Mesenchymal stem cell (in vitro differentiated cells and primary cell): ENCODE measurements at regions not wholly inside any gene's neighbourhood (a gene's known extent, or its start where the extent isn't known, plus 50 kb on each side); places are given as distances from the start of the nearest gene placed in this dataset.
"Not testable (repeated sequence)": the region's sequence is repeated elsewhere in the genome, so short reads cannot be mapped to it uniquely, and the experiment has no call there.

Experiments
- DNase-seq: peaks from one replicate; pipeline ENCODE4 v3.0.0-alpha.2; 2013
- H2AFZ ChIP-seq: one replicate; pipeline ENCODE4 v1.6.1; 2013; ENCODE audit warnings: low read depth, mild to moderate bottlenecking, control low read depth, inconsistent platforms, low read length, moderate library complexity
- H2AK5ac ChIP-seq: 2 replicates; pipeline ENCODE4 v1.6.1; 2013; ENCODE audit warnings: low read length, moderate library complexity, mild to moderate bottlenecking, inconsistent platforms; ENCODE audit not compliant: severe bottlenecking
- H2BK120ac ChIP-seq: one replicate; pipeline ENCODE4 v1.6.1; 2013; ENCODE audit warnings: low read depth, mild to moderate bottlenecking, inconsistent platforms, low read length, moderate library complexity
- H2BK12ac ChIP-seq, 2 experiments: one replicate each; pipeline ENCODE4 v1.6.1; 2013; ENCODE audit warnings: inconsistent platforms in 2 of 2, low read length in 2 of 2, mild to moderate bottlenecking in 2 of 2, moderate library complexity in 2 of 2, control low read depth in 1 of 2
- H2BK15ac ChIP-seq: one replicate; pipeline ENCODE4 v1.6.1; 2013; ENCODE audit warnings: mild to moderate bottlenecking, low read depth, inconsistent platforms; ENCODE audit not compliant: poor library complexity, severe bottlenecking
- H2BK5ac ChIP-seq: 2 replicates; pipeline ENCODE4 v1.6.1; 2013; ENCODE audit warnings: low read depth, mild to moderate bottlenecking, low read length, control low read depth, inconsistent platforms; ENCODE audit not compliant: poor library complexity, severe bottlenecking
- H3K14ac ChIP-seq, 2 experiments: one replicate each; pipeline ENCODE4 v1.6.1; 2013; ENCODE audit warnings: inconsistent platforms in 2 of 2, low read length in 2 of 2, control low read depth in 1 of 2, mild to moderate bottlenecking in 1 of 2, moderate library complexity in 1 of 2
- H3K18ac ChIP-seq, 2 experiments: one replicate each; pipeline ENCODE4 v1.6.1; 2013; ENCODE audit warnings: inconsistent platforms in 2 of 2, low read length in 2 of 2, control low read depth in 1 of 2, low read depth in 1 of 2, mild to moderate bottlenecking in 1 of 2
- H3K23ac ChIP-seq, 2 experiments: one replicate each; pipeline ENCODE4 v1.6.1; 2013; ENCODE audit warnings: inconsistent platforms in 2 of 2, low read length in 2 of 2, mild to moderate bottlenecking in 2 of 2, moderate library complexity in 2 of 2, control low read depth in 1 of 2
- H3K27ac ChIP-seq: 2 replicates; pipeline ENCODE4 v1.5.1; 2013; ENCODE audit warnings: mild to moderate bottlenecking, moderate library complexity, low read length, control low read depth, inconsistent platforms; ENCODE audit not compliant: poor library complexity, severe bottlenecking
- H3K27me3 ChIP-seq, 2 experiments: 2 replicates each; pipeline versions ENCODE4 v1.6.1 to v1.7.0; 2013; ENCODE audit warnings: low read length in 2 of 2, mild to moderate bottlenecking in 2 of 2, moderate library complexity in 2 of 2, control low read depth in 1 of 2, inconsistent platforms in 1 of 2; ENCODE audit not compliant: control insufficient read depth in 1 of 2, insufficient read depth in 1 of 2
- H3K36me3 ChIP-seq, 2 experiments: 2 replicates each; pipeline versions ENCODE4 v1.6.1 to v1.7.0; 2013; ENCODE audit warnings: low read length in 2 of 2, control low read depth in 1 of 2, inconsistent platforms in 1 of 2, low read depth in 1 of 2, mild to moderate bottlenecking in 1 of 2; ENCODE audit not compliant: insufficient read depth in 2 of 2, control insufficient read depth in 1 of 2
- H3K4ac ChIP-seq, 2 experiments: one replicate each; pipeline ENCODE4 v1.6.1; 2013; ENCODE audit warnings: inconsistent platforms in 2 of 2, low read length in 2 of 2, mild to moderate bottlenecking in 2 of 2, moderate library complexity in 2 of 2, control low read depth in 1 of 2, low read depth in 1 of 2
- H3K4me1 ChIP-seq: 2 replicates; pipeline ENCODE4 v1.6.1; 2013; ENCODE audit warnings: low read depth, low read length, control low read depth; ENCODE audit not compliant: control insufficient read depth, insufficient read depth
- H3K4me2 ChIP-seq: 2 replicates; pipeline ENCODE4 v1.6.1; 2013; ENCODE audit warnings: low read length, mild to moderate bottlenecking, inconsistent platforms; ENCODE audit not compliant: poor library complexity, severe bottlenecking
- H3K4me3 ChIP-seq, 2 experiments: 2 replicates each; pipeline versions ENCODE4 v1.5.1 to v1.7.0; 2013; ENCODE audit warnings: low read length in 2 of 2, mild to moderate bottlenecking in 2 of 2, control low read depth in 1 of 2, low read depth in 1 of 2; ENCODE audit not compliant: insufficient read depth in 1 of 2
- H3K79me1 ChIP-seq: replicated peaks from 2 replicates; pipeline ENCODE4 v1.6.1; 2013; ENCODE audit warnings: mild to moderate bottlenecking, control low read depth, low read length, inconsistent platforms; ENCODE audit not compliant: poor library complexity, severe bottlenecking
- H3K9ac ChIP-seq: 2 replicates; pipeline ENCODE4 v1.7.0; 2013; ENCODE audit warnings: mild to moderate bottlenecking, low read length, moderate library complexity
- H3K9me3 ChIP-seq: 2 replicates; pipeline ENCODE4 v1.7.0; 2013; ENCODE audit warnings: mild to moderate bottlenecking, low read length; ENCODE audit not compliant: control insufficient read depth
- H4K8ac ChIP-seq: one replicate; pipeline ENCODE4 v1.6.1; 2013; ENCODE audit warnings: inconsistent platforms, mild to moderate bottlenecking, low read length, moderate library complexity
- H4K91ac ChIP-seq: one replicate; pipeline ENCODE4 v1.6.1; 2013; ENCODE audit warnings: mild to moderate bottlenecking, low read length, inconsistent platforms
- WGBS: methylation state at CpG from one replicate; pipeline ENCODE4 v1.1.7; 2013; ENCODE audit warnings: mixed read lengths; 5-methylcytosine and 5-hydroxymethylcytosine counted together

DNA sequence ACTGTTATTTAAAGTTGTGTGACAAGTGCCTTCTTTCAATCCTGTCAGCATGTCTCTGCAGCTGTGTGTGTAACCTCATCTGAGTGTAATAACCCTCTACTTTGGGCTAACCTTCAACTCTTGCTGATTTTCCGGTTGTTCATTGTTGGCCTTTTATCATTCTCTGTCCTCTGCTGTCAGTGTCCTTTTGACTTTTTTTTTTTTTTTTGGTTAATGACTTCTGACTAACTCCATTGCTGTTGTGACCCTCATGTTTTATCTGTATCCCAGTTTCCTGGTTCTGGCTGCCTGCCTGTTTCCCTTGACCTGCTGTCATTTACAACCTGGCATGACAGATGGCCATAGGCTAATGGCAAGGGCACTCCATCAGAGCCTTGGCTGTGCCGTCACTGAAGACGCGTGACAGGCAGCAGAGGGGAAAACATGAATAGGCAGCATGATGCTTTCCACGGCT, 145.7 kb upstream of the MAN1A1 start:
- Histone ChIP-seq H3K27ac (no peak overlapping the region), H2BK15ac (no peak overlapping the region), H2AFZ (no peak overlapping the region), H2BK120ac (no peak overlapping the region), H3K36me3 (no peaks in the 10 kb centered on the region), H3K4ac (no peak overlapping the region), H3K4me1 (peaks cover 2% of the 10 kb centered on the region), H3K14ac (no peak overlapping the region), H2BK12ac (no peak overlapping the region), H4K91ac (no peak overlapping the region), H3K4me3 (no peak overlapping the region), H3K4me2 (no peak overlapping the region), H3K27me3 (no peaks in the 10 kb centered on the region), H3K9me3 (peaks cover 4% of the 10 kb centered on the region), H2BK5ac (no peak overlapping the region), H2AK5ac (no peak overlapping the region), H3K9ac (no peak overlapping the region), H3K23ac (no peak overlapping the region), H3K18ac (no peak overlapping the region), H3K79me1 (no peaks in the 10 kb centered on the region), H4K8ac (no peak overlapping the region)
- WGBS, result 42% methylated on average over 5 of the region's 5 CpGs
- no peak for DNase-seq

DNA sequence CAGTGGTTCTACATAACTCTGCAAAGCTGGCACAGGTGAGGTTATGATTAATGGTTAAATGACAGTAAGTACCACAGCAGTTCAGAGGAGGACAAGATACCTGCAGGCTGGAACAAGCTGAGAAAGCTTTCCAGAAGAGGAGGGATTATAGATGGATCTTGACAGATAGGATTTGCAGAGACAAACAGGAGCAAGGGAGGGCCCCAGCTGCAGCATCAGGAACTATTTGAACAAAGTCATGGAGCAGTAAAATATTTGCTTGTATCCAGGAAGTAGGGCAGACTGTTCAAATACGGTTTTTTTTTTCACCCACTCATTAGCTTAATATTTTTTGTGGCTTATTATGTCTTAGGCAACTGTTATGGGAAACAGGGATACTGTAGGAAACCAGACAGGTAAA, 144.4 kb upstream of the MAN1A1 start:
- no peak overlapping the region for H2BK5ac ChIP-seq
- no peak overlapping the region for H3K4me2 ChIP-seq
- no peak overlapping the region for H2BK15ac ChIP-seq
- H4K91ac ChIP-seq, result no peak overlapping the region
- H2BK120ac ChIP-seq, result no peak overlapping the region
- WGBS, result no CpG with 5 or more reads among the region's 1 CpG
- H3K9ac ChIP-seq, result no peak overlapping the region
- no peaks in the 10 kb centered on the region for H3K79me1 ChIP-seq
- H2AFZ ChIP-seq, result no peak overlapping the region
- no peak overlapping the region for H3K27ac ChIP-seq
- no peak overlapping the region for H2BK12ac ChIP-seq
- H3K23ac ChIP-seq, result no peak overlapping the region
- H3K14ac ChIP-seq, result no peak overlapping the region
- H3K4ac ChIP-seq, result no peak overlapping the region
- no peaks in the 10 kb centered on the region for H3K36me3 ChIP-seq
- DNase-seq, result no peak
- H3K18ac ChIP-seq, result peak overlapping the region in 1 of 2 experiments; percentile 54
- H3K27me3 ChIP-seq, result no peaks in the 10 kb centered on the region
- H4K8ac ChIP-seq, result no peak overlapping the region
- no peak overlapping the region for H2AK5ac ChIP-seq
- H3K4me3 ChIP-seq, result no peak overlapping the region
- peaks cover 2% of the 10 kb centered on the region for H3K4me1 ChIP-seq
- peaks cover 4% of the 10 kb centered on the region for H3K9me3 ChIP-seq

DNA sequence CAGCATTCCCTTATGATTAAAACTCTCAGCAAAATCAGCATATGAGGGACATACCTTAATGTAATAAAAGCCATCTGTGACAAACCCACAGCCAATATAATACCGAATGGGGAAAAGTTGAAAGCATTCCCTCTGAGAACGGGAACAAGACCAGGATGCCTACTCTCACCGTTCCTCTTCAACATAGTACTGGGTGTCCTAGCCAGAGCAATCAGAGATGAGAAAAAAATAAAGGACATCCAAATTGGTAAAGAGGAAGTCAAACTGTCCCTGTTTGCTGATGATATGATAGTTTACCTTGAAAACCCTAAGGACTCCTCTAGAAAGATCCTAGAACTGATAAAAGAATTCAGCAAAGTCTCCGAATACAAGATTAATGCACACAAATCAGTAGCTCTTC, 141.6 kb upstream of the MAN1A1 start:
- H2BK15ac ChIP-seq, H3K4ac ChIP-seq, H3K27me3 ChIP-seq, H2BK120ac ChIP-seq, H3K79me1 ChIP-seq, H2BK5ac ChIP-seq, H3K18ac ChIP-seq, H3K36me3 ChIP-seq, H3K4me1 ChIP-seq, H3K9ac ChIP-seq, H3K27ac ChIP-seq, H2AFZ ChIP-seq, H3K14ac ChIP-seq, H3K4me2 ChIP-seq, H2BK12ac ChIP-seq, H3K4me3 ChIP-seq, H4K8ac ChIP-seq, H3K9me3 ChIP-seq, H2AK5ac ChIP-seq, H4K91ac ChIP-seq, H3K23ac ChIP-seq, DNase-seq: not testable (repeated sequence)
- 94% methylated on average over 4 of the region's 4 CpGs for WGBS

DNA sequence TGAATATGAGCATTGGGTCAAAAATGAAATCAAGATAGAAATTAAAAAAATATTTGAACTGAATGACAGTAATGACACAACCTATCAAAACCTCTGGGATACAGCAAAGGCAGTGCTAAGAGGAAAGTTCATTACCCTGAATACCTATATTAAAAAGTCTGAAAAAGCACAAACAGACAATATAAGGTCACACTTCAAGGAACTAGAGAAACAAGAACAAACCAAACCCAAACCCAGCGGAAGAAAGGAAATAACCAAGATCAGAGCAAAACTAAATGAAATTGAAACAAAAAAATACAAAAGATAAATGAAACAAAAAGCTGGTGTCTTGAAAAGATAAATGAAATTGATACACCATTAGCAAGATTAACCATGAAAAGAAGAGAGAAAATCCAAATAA, 140.5 kb upstream of the MAN1A1 start:
- not testable (repeated sequence) for H4K8ac ChIP-seq, H3K9ac ChIP-seq, H3K27ac ChIP-seq, H3K18ac ChIP-seq, H3K79me1 ChIP-seq, H3K27me3 ChIP-seq, H2AFZ ChIP-seq, H3K4ac ChIP-seq, H3K9me3 ChIP-seq, DNase-seq, H3K4me2 ChIP-seq, H3K14ac ChIP-seq, H2BK5ac ChIP-seq, H3K4me3 ChIP-seq, H3K36me3 ChIP-seq, H2BK12ac ChIP-seq, H4K91ac ChIP-seq, H2BK15ac ChIP-seq, H2AK5ac ChIP-seq, H3K4me1 ChIP-seq, H3K23ac ChIP-seq, H2BK120ac ChIP-seq
- no CpG with 5 or more reads among the region's 1 CpG for WGBS
